Left colon (tissue), 2 donors: ENCODE measurements at regions not wholly inside any gene's neighbourhood (a gene's known extent, or its start where the extent isn't known, plus 50 kb on each side); places are given as distances from the start of the nearest gene placed in this dataset.

Source experiments
- ATAC-seq: fragments of 200-7000 bp; cut with Tn5 transposase; one replicate; pipeline ENCODE4 v1.9.1; 2020; ENCODE audit warnings: mild to moderate bottlenecking, moderate library complexity
- DNase-seq, 2 donors: peaks; one replicate each; pipeline ENCODE4 v3.0.0-alpha.2; 2020
- intact Hi-C, 2 donors: fragments of 100-400 bp; cut with DNase I in 1 of 2; cut with micrococcal nuclease in 1 of 2; formaldehyde crosslinking; loops; one replicate each; pipeline versions ENCODE4 v1.11.2 to v1.14.0; 2022; cut with DNase I, micrococcal nuclease
- donor health status: DM: no; HTN: no; CAD: no.
- donor health status: DM: yes; HTN: yes; CAD: no.

DNA sequence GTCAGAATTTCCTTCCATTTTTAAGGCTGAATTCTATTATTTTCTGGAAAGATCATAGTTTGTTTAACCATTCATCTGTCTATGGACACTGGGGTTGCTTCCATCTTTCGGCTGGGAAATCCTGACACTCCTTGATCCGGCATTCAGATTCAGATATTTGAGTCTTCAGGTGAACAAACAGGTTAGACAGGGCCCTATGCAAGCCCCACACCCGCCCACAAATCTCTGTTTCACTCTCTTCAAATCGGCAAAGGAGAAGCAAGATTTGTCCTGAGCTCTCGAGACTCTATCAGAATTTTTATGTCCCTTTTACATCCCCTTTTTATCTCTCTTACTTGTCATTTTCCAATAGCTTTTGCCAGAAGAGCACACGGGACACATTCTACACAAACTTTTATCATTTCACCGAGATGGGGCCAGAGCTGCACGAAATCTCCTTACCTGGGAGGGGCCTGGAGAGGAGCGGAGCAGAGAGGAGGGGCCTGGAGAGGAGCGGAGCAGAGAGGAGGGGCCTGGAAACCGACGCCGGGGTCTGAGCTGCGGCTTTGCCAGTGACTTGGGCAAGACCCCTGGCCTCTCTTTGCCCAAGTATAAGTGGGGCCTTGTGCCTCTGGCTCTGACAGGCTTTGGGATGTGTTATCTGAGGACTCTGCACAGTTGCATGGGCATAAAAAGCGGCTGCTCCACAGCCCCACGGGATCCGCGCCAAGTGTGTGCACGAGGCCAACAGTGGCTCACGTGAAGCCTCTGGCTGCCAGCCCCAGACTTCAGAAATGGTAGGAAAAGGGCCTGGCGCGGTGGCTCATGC, 54.3 kb upstream of the RBFOX3 start:
- intact Hi-C loops, result no loop called here
- peak; percentile 88 for ATAC-seq
- peak; percentile 78 to 80 for DNase-seq

DNA sequence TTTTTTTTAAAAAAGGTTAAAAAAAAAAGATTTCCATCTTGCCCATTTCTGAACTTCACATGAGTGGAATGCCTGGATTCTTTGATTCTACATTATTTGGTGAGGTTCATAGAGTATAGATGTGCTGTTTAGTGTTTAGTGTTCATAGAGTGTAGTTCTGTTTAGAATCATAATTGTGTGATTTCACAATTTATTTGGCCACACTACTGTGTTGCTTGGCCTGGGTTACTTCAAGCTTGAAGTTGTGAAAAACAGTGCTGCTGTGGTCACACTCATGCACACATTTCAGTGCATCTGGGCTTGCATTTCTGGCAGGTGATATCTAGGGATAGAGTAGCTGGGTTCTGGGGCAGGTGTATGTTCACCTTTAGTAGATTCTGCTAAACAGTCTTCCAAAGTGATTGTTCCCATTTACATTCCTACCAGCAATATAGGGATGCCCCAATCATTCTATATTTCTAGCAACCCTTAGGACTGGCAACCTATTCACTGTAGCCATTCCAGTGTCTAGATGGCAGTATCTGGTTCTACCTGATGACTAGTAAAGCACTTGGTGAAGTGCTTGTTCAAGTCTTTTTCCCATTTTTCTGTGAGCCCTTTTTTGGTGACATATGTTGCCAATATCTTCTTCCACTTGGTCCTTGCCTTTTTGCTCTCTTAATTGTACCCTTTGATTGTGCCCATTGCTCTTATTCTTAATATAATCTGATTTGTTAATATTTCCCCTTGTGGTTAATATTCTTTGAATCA, 50.6 kb upstream of the RBFOX3 start:
- ATAC-seq (no peak), DNase-seq (no peak)
- intact Hi-C loops, result no loop called here
